22Rv1 (cell line): ENCODE measurements at regions not wholly inside any gene's neighbourhood (a gene's known extent, or its start where the extent isn't known, plus 50 kb on each side); places are given as distances from the start of the nearest gene placed in this dataset.

Source experiments
- ZFX ChIP-seq: fragments of 450-650 bp; IDR thresholded peaks from 2 replicates; pipeline ENCODE4 v1.6.1; 2017; ENCODE audit warnings: antibody characterized with exemption, borderline replicate concordance
- TF ChIP-seq, protein P1 (sequence below): fragments of 450-650 bp; IDR thresholded peaks from 2 replicates; pipeline ENCODE4 v1.5.1; 2017; ENCODE audit warnings: mild to moderate bottlenecking

- TF ChIP-seq, protein P1, sequence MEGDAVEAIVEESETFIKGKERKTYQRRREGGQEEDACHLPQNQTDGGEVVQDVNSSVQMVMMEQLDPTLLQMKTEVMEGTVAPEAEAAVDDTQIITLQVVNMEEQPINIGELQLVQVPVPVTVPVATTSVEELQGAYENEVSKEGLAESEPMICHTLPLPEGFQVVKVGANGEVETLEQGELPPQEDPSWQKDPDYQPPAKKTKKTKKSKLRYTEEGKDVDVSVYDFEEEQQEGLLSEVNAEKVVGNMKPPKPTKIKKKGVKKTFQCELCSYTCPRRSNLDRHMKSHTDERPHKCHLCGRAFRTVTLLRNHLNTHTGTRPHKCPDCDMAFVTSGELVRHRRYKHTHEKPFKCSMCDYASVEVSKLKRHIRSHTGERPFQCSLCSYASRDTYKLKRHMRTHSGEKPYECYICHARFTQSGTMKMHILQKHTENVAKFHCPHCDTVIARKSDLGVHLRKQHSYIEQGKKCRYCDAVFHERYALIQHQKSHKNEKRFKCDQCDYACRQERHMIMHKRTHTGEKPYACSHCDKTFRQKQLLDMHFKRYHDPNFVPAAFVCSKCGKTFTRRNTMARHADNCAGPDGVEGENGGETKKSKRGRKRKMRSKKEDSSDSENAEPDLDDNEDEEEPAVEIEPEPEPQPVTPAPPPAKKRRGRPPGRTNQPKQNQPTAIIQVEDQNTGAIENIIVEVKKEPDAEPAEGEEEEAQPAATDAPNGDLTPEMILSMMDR = no peak
- TF ChIP-seq ZFX = no peak
Observed at GRCh38 chr4:72987741-72988729, 81.5 kb downstream of the COX18 start.
